ENCODE measurements at regions not wholly inside any gene's neighbourhood (a gene's known extent, or its start where the extent isn't known, plus 50 kb on each side); places are given as distances from the start of the nearest gene placed in this dataset.
"Not testable (repeated sequence)": the region's sequence is repeated elsewhere in the genome, so short reads cannot be mapped to it uniquely, and the experiment has no call there.

DNA sequence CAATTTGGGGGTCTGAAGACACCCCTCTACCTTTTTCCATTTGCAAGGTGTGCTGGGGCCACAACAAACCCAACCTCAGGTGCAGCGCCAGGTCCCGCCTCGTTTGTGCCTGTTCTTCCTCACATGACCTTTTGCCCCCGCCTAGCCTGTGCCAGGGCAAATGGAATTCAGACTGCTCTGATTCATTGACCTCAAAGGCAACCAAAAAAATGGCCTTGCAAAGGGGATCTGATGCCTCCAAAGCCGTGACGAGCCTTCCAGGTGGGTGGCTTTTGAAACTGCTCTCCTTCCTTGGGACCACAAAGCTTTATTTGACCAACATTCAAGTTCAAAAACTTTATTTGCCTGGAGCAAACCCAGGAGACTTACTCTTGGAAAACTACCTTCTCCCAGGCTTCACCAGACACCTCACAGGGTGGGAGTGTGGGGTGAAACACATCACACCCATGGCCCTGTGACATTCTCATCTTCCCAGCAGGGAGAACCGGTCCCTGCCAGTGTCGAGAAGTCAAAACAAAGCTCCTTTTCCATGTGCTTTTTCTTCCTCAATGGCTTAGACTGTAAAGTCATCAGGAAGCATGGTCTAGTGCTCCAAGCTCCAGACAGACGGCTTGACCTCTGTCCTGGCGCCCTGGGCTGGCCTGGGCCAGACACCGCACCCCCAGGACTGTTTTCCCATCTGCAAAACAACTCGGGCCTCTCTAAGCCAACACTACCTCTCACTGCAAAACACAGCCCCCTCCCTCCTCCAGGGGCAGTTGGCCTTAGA, 103.9 kb upstream of the HES1 start:
- in situ Hi-C loops (cut with MboI; ENCODE audit: low sequenced_read_pairs): no loop called here

DNA sequence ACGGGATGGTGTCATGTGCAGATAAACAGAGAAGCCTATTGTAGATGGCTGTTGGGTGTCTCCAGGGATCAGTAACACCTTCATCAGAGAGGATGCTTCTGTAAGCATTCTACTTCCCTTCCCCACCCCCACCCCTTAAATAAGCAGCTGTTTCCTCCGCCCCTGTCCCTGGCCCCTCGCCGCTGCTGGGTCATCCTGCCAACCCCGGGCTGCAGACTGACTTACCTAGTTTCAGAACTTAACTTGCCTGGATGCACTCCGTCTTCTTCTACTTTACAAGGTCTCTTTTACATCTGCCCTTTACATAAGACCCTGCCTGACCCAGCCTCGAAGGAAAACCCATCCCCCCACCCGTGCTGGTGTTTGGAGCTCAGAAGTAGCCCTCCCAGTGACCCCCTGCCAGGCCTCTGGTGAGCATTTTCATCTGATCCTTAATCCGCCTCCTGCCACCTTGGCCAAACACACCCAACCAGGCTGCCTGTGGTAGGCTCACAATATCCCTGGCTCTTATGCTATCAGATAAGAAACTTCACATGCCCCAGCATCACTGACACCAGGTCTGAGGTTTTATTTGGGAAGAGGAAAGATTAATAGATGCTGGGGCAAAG, 103.0 kb upstream of the HES1 start:
- in situ Hi-C loops (cut with MboI; ENCODE audit: low sequenced_read_pairs): no loop called here

- in situ Hi-C loops (cut with MboI; ENCODE audit: low sequenced_read_pairs): no loop called here
These were observed 101.3 kb upstream of the HES1 start for GRCh38 chr3:194034346-194035336.

DNA sequence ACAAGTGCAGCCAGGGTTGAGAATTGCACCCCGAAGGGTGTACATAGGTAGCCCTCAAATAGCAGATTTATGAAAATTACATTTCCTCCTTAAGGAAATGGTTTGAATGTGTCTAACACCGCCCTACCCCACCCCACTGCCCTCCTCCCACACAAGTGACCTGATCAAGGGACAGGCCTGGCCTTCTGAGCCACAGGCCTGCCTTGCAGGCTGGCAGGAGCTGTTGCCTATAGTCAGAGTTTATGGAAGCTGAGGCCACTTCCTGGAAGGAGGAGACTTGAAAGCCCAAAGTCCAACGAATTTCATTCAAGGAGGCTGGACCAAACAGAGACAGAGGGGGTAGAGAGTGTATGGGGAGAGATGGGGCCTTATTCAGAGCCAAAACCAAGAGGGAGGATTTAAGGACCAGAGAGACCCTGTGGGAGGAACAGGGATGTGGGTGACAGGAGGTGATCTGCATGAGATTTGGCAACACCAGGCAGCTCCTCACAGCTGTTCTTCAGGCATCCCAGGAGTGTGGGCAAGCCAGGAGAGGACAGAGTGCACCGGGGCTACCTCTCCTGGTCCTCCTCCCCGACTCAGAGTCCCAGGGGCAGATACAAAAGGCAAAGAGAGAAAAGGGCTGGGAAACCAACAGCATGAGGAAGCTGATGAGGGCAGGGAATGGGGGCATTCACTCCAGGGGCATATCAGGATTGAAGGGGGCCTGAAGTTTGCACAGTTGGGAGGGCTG, 100.4 kb upstream of the HES1 start:
- in situ Hi-C loops (cut with MboI; ENCODE audit: low sequenced_read_pairs): no loop called here

- in situ Hi-C loops (cut with MboI; ENCODE audit: low sequenced_read_pairs): no loop called here
These were observed 99.1 kb upstream of the HES1 start for GRCh38 chr3:194036842-194037241.

- in situ Hi-C loops (cut with MboI; ENCODE audit: low sequenced_read_pairs): not testable (repeated sequence)
These were observed 97.6 kb upstream of the HES1 start for GRCh38 chr3:194038346-194038745.

DNA sequence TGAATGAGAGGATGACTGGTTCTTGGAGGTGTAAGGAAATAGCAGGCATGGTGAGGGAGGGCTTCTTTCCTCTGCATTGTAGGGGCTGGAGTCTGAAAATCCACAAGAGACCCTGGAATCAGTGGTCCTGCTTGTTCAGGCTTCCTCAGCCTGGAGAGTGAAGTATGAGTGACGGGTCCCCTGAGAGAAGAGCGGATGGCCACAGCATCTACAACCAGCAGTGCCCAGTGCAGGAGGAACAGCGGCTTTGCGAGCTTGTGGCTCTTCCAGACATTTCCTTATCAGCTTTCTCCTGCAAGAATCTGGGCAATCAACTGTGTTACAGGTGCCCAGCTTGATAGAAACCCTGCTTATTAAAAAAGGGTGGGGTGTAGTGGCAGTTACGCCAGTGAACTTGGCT, 97.0 kb upstream of the HES1 start:
- in situ Hi-C loops (cut with MboI; ENCODE audit: low sequenced_read_pairs): no loop called here

DNA sequence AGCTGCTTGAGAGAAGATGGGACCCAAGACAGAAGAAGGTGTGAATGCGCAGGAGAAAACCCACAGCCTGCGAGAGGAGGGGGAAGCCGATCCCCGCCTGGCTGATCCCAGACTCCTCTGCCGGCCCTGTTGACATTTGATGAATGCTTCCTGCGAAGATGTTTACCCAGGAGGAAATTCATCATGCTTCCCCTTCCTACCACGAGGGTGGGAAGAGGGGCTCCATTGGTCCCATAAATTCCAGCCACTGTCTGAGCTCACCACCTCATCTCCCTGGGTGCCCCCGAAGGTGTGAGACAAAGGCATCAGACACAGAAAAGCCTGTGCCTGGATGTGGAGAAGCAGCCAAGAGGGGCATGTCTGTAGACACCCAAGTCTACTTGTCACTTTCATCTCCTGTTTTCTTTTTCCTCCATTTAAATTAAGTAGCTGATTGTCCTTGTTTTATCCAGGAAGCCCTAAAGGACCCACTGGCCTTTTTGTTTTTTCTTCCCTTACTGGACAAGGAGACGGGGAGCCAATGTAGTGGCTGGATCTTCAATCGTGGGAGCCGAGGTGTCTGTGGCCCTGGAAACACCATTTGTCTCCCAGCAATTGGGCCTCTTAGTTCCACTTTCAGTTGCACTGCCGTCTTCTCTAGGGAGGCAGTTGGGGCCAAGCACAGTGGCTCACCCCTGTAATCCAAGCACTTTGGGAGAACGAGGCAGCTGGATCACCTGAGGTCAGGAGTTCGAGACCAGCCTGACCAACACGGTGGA, 95.3 kb upstream of the HES1 start:
- in situ Hi-C loops (cut with MboI; ENCODE audit: low sequenced_read_pairs): no loop called here

- in situ Hi-C loops (cut with MboI; ENCODE audit: low sequenced_read_pairs): no loop called here
These were observed 93.0 kb upstream of the HES1 start for GRCh38 chr3:194042927-194043326.

GRCh38 chr3:194043516-194043915, 92.4 kb upstream of the HES1 start:
- in situ Hi-C loops (cut with MboI; ENCODE audit: low sequenced_read_pairs): no loop called here

- in situ Hi-C loops (cut with MboI; ENCODE audit: low sequenced_read_pairs): no loop called here
These were observed 90.7 kb upstream of the HES1 start for GRCh38 chr3:194045289-194045688.

DNA sequence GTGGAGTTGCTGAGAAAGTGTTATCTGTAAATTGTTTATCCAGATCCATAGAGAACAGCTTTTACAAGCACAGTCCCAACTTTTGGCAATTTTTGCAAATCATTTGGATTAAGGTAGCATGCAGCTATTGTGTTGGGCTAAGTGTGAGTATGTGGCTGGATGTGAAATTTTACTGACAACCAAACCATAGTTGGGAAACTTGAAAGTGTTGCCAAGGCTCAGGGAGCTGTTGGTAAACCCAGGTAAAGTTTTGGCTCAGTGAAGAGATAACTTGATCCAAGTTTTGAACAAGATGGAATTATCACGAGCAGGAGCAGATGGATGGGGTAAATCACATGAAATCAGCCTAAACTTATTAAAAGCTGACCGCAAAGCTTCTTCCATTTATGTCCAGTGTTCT, 90.0 kb upstream of the HES1 start:
- in situ Hi-C loops (cut with MboI; ENCODE audit: low sequenced_read_pairs): no loop called here

GRCh38 chr3:194046531-194046930, 89.4 kb upstream of the HES1 start:
- in situ Hi-C loops (cut with MboI; ENCODE audit: low sequenced_read_pairs): no loop called here

GRCh38 chr3:194046995-194047645, 88.8 kb upstream of the HES1 start:
- in situ Hi-C loops (cut with MboI; ENCODE audit: low sequenced_read_pairs): no loop called here

GRCh38 chr3:194049394-194049793, 86.6 kb upstream of the HES1 start:
- in situ Hi-C loops (cut with MboI; ENCODE audit: low sequenced_read_pairs): no loop called here

DNA sequence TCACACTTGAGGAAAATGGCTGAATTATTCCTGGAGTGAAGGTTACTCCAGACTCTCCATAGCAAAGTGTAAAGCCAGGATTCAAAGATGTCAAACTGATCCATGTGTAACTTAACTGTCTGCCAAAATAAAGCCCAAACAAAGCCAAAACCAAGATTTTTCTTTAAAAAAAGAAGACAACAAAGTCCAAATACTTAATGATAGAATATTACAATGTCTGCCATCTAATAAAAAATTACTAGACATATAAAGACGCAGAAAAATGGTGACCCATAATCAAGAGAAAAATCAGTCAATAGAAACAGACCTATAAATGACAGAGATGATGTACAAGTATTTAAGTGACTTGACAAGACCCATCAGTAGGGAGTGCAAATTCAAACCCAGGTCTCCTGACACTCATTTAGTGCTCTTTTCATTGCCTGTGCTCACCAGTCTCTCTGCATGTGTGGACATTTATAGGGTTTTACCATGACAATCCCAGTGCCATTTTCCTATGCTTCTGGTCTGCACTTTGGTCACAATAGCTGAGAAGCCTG, 85.1 kb upstream of the HES1 start:
- in situ Hi-C loops (cut with MboI; ENCODE audit: low sequenced_read_pairs): no loop called here

DNA sequence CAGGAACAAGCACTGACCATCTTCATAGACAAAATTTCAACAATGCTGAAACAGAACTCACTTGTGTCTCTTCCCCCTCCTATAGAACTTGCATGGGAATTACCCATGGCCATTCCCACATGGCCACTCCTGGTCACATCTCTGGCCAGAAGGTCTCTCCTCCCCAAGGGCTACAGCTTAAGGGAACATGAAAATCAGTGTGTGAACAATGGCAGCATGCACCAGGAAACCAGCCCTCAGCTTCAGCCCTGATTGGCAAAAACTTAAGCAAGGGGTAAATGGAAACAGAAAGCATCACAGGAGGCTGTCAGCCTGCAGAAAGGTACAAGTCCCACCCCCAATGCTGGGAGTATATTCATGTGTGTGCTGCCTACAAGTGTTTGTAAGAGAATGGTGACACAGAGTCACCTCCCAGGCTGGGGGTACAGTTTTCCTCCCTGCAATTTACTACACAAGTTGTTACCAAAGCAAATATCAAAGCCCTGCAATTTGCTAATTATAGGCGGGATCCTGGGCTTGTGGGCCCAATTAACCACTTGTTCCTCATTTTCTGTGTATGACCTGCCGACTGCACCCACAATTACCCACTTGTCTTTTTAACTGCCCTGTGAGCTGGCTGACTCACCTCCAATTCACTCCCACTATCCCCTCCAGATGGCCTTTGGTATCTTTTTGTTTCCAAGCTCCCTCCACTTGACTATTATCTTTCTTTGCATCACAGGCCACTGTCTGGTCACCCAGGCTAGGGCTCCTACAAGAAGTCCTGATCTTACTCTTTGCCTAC, 84.4 kb upstream of the HES1 start:
- in situ Hi-C loops (cut with MboI; ENCODE audit: low sequenced_read_pairs): no loop called here

- in situ Hi-C loops (cut with MboI; ENCODE audit: low sequenced_read_pairs): no loop called here
These were observed 82.8 kb upstream of the HES1 start for GRCh38 chr3:194053136-194053535.

DNA sequence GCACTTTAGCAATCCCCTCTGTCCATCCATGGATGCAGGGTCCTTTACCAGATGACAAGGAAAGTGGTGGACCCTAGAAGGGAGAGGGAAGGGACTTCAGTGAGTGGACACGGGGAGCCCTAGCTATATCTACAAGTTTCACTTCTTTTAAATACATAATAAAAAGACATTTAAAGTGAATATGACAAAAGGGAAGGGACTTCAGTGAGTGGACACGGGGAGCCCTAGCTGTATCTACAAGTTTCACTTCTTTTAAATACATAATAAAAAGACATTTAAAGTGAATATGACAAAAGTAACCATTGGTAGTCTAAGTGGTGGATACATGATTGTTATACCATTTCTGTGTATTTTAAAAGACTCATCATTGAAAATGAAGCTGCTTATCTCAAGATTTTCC, 81.9 kb upstream of the HES1 start:
- in situ Hi-C loops (cut with MboI; ENCODE audit: low sequenced_read_pairs): no loop called here
